GM12864 (cell line): ENCODE measurements at regions not wholly inside any gene's neighbourhood (a gene's known extent, or its start where the extent isn't known, plus 50 kb on each side); places are given as distances from the start of the nearest gene placed in this dataset.
A peak's percentile ranks its signal among the peaks of the same experiment; 100 is the strongest.

Experiments
- DNase-seq: peaks from one replicate; pipeline ENCODE4 v3.0.0-alpha.2; 2011; ENCODE audit warnings: low read depth
- H3K4me3 ChIP-seq: 2 replicates; pipeline ENCODE4 v1.5.1; 2011; ENCODE audit warnings: mild to moderate bottlenecking, low read depth, low read length, control low read depth
- TF ChIP-seq, protein P1 (sequence below): IDR thresholded peaks from 2 replicates; pipeline ENCODE4 v1.5.1; 2011; ENCODE audit warnings: low read depth, mild to moderate bottlenecking, moderate library complexity, low read length, control low read depth, inconsistent platforms; ENCODE audit errors: missing control alignments

DNA sequence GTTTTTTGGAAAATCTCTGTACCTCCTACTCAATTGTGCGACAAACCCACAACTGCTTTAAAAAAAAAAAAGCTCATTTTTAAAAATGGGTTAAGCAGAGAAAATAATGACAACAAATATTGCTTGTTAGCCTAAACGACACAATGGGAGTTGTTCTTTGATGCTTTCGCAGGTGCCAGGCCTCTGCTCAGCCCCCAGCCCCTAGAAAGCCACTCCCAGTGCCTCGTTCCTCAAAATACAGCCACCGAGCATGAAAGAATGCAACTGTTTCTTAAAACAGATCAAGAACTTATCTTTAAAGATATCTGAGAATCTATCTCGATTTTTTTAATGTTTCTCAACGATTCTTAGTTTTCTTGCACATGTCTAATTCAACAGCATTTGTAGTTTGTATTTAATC lies 85.2 kb upstream of the PFKP start:
- H3K4me3 ChIP-seq = no peak overlapping the region
- DNase-seq = no peak
- TF ChIP-seq, protein P1, sequence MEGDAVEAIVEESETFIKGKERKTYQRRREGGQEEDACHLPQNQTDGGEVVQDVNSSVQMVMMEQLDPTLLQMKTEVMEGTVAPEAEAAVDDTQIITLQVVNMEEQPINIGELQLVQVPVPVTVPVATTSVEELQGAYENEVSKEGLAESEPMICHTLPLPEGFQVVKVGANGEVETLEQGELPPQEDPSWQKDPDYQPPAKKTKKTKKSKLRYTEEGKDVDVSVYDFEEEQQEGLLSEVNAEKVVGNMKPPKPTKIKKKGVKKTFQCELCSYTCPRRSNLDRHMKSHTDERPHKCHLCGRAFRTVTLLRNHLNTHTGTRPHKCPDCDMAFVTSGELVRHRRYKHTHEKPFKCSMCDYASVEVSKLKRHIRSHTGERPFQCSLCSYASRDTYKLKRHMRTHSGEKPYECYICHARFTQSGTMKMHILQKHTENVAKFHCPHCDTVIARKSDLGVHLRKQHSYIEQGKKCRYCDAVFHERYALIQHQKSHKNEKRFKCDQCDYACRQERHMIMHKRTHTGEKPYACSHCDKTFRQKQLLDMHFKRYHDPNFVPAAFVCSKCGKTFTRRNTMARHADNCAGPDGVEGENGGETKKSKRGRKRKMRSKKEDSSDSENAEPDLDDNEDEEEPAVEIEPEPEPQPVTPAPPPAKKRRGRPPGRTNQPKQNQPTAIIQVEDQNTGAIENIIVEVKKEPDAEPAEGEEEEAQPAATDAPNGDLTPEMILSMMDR = no peak

GRCh38 chr10:2981361-2981801 lies 86.0 kb upstream of the PFKP start:
- no peak overlapping the region for H3K4me3 ChIP-seq
- DNase-seq = no peak
- TF ChIP-seq, protein P1 = no peak

DNA sequence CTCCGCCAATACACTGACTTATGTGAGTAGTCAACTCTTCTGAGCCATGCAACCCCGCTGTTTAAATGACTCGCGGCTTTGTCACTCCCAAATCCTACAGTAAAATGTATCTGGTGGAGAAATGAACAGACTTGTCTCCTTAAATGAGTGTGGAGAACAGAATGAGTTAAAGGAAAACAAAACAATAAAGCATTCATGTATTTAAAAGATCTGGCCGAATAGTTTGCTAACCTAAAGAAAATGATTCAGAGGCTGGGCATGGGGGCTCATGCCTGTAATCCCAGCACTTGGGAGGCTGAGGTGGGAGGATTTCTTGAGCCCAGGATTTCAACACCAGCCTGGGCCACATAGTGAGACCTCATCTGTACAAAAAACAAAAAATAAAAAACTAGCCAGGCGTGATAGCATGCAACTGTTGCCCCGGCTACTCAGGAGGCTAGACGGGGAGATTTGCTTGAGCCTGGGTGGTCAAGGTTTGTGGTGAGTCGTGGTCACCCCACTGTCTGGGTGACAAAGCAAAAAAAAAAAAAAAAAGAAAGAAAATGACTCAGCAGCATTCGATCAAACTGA lies 86.5 kb upstream of the PFKP start:
- TF ChIP-seq, protein P1 = no peak
- no peak overlapping the region for H3K4me3 ChIP-seq
- DNase-seq = no peak

GRCh38 chr10:2980116-2980515 lies 87.2 kb upstream of the PFKP start:
- H3K4me3 ChIP-seq = no peak overlapping the region
- TF ChIP-seq, protein P1 = no peak
- no peak for DNase-seq

DNA sequence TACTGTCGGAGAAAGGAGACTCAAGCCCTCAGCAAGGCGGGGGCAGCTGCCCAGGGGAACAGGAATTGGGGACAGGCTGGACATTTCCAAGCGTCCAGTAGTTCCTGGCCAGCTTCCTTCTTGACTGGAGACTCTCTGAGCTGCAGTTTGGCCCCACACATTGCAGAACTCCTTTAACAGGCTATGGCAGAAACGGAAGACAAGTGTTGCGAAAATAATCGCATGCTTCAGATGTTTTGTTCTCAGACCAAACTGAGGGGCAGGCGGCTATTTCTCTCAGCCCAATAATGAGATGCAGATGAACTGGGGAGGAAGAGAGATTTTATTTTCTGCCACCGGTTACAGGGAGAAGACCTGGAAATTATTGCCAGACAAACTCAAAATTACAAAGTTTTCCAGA lies 88.0 kb upstream of the PFKP start:
- TF ChIP-seq, protein P1 = no peak
- no peak for DNase-seq
- H3K4me3 ChIP-seq = no peak overlapping the region

DNA sequence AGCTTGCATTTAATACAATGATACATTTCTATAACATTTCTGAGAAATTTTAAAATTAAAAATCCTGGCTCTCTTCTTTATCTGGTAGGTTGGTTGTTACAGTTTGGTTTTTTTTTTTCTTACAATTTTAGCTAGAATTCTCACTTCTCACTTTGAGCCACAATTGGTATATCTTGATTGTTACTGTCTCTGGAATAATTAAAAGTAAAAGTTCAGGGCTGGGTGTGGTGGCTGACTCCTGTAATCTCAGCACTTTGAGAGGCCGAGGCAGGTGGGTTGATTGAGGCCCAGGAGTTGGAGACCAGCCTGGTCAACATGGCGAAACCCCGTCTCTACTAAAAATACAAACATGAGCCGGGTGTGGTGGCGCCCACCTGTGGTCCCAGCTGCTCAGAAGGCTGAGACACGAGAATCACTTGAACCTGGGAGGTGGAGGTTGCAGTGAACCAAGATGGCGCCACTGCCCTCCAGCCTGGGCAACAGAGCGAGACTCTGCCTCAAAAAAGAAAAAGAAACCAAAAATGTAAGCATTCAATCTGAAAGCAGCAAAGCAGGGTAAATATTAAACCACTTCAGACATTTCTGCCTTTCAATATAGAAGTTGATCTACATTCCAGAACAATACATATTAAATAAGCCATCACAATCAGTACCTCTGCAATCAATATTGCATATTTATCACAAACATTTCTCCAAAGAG lies 88.6 kb upstream of the PFKP start:
- no peak for DNase-seq
- H3K4me3 ChIP-seq = no peak overlapping the region
- TF ChIP-seq, protein P1 = no peak

- peak; percentile 15 for DNase-seq
- no peak overlapping the region for H3K4me3 ChIP-seq
- TF ChIP-seq, protein P1 = peak; percentile 45
Measured at GRCh38 chr10:2978111-2978510, 89.2 kb upstream of the PFKP start.
